HG03354 (cell line): ENCODE measurements at regions not wholly inside any gene's neighbourhood (a gene's known extent, or its start where the extent isn't known, plus 50 kb on each side); places are given as distances from the start of the nearest gene placed in this dataset.
"Not testable (repeated sequence)": the region's sequence is repeated elsewhere in the genome, so short reads cannot be mapped to it uniquely, and the experiment has no call there.

ENCODE experiments used
- ATAC-seq: cut with Tn5 transposase; IDR thresholded peaks from one replicate; pipeline ENCODE4 v1.9.1; 2021; ENCODE audit warnings: mild to moderate bottlenecking; ENCODE audit not compliant: unreplicated experiment, poor library complexity, severe bottlenecking

DNA sequence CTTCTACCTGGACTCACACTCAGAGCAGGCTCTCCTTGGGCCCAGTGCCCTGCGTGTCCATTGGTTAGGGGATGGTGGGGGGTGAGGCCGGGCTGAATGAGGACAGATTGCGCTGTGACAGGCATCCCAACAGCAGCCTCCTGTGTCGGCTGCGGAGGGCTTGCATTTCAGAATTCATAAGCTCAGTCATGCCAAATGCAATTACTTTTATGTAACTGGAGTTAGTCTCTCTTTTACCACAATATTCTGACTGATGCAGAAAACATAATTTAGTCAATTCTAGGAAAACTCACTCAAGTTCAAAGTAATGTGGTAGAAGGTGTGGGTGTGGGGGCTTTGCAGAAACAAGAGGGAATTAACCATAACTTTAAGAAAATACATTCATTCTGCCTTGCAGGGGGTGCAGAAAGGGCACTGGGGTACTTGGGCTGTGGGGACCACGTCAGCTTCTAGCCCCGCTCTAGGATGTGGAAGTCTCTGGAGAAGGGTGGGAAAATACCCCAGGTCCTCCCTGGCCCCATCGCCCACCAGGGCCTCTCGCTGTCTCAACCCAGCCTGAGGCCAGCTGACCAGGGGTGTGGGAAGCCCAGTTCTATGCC lies 257.7 kb downstream of the ADGRD1 start:
- ATAC-seq: no peak

DNA sequence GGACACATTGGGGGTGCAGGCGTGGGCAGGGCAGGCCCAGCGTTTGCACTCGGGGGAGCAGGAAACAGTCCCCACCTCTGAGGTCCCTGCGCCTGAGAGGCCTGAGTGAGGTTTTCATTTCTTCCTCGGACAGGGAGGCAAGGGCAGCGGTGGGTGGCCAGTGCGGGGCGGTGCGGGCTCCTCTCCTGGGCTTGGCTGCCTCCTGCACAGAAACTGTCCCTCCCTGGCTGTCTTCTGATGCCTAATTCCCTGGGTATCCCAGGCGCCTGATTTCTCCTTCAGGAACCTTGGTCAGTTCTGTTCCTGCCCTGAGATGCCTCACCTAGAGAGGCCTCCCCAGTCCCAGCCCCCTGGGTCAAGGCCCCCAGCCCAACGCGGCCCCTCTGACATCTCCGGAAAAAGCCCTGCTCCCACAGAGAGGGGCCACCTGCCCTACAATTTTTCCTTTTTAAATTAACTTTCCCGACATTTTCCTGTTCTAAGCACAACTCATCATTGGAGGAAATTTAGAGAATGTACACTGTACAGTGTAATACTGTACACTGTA lies 260.3 kb downstream of the ADGRD1 start:
- ATAC-seq: no peak

DNA sequence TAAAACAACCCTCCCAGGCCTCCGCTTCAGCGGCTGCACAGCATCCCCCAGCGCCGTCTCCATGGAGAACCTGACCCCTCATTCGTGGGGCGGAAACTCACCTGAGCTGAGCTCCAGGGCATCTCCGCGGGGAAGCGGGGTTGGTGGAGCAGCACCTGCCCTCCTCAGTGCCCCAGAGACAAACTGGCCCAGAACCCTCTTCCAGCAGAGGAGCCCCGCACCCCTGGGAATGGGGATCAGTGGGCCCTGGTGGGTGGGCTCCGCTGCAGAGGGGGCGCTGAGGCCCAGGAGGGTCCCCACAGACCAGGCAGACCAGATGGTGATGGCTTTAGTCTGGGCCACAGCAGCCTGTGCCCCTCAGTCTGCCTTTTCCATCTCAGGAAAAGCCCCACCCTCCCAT lies 261.2 kb downstream of the ADGRD1 start:
- ATAC-seq: not testable (repeated sequence)

DNA sequence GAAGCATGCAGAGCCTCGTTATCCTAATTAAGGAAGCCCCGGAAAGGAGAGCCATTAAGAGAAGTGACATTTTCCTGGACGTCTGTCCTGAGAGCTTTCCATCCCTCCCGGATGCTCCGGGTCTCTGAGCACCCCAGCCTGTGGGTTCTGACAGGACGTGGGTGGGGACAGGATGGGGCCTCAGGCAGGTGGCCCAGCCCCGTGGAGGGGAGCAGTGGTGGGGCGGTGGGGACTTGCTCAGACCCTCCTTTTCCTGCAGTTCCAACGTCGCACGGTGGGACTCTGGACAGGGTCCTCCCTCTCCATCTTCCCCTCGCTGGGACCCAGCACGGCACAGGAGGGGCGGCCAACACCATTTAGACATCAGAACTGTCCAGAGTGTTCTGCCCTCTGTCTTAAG lies 262.9 kb downstream of the ADGRD1 start:
- not testable (repeated sequence) for ATAC-seq

DNA sequence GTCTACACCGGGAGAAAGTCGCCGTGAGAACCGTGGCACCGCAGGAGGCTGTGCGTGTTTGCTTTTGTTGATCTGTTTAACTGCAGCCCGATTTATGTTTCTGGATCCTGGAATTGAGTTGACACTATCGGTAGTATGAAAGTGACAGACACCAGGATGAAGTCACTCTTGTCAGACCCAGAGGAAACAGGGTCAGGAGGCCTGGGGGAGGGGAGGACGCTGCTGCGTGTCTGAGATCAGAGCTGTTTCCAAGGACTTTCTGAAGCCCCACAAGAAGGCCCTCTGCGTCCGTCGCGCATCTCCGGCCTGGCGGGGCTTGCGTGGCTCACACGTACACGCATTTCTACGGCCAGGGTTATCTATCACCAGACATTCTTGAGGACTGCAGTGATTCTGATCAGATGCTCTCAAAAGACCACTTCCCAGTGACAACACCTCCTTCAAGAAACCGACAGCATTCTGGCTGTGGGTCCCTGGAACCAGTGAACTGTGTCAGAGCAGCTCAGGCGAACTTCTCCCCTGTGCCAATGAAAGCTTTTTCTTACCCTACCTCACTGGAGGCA lies 263.4 kb downstream of the ADGRD1 start:
- no peak for ATAC-seq

DNA sequence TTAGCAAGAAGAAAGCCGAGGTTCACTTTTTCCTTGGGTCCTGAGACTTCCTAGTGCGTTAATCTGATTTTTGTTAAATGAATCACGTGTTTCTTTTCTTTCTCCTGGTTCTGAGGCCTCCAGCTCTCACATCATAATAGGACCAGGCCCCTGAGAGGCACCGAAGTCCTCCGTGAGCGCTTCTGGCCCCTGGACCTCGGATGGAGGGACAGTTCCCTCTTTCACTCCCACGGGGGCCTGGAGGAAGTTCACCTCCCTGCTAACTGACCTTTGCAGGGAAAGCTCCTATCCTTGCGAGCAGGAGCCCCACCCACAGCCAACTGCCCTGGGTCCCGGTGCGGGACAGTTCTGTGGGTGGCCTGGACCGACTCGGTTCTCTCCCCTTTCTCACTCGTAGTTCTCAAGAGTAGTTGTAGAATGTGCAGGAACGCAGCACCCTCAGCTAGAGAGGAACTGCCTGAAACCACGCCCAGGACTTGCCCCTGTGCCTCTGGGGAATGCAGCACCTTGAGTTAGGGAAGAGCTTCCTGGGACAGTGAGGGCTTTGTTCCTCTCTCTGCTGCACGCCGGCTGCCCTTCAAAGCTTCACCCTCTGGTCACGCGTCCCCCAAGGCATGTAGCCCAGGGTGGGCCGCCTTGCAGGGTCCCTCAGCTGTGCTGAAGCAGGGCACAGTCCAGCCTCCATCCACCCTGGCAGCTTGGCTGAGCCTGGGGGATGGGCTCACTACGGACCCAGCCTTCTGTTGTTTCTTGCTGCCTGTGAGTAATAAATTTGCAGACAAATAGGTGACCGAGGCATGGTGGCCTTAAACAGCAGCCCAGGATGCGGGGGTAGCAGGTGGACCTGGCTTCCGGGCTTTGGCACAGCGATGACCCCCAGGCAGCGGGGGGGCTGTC lies 264.6 kb downstream of the ADGRD1 start:
- ATAC-seq: no peak

DNA sequence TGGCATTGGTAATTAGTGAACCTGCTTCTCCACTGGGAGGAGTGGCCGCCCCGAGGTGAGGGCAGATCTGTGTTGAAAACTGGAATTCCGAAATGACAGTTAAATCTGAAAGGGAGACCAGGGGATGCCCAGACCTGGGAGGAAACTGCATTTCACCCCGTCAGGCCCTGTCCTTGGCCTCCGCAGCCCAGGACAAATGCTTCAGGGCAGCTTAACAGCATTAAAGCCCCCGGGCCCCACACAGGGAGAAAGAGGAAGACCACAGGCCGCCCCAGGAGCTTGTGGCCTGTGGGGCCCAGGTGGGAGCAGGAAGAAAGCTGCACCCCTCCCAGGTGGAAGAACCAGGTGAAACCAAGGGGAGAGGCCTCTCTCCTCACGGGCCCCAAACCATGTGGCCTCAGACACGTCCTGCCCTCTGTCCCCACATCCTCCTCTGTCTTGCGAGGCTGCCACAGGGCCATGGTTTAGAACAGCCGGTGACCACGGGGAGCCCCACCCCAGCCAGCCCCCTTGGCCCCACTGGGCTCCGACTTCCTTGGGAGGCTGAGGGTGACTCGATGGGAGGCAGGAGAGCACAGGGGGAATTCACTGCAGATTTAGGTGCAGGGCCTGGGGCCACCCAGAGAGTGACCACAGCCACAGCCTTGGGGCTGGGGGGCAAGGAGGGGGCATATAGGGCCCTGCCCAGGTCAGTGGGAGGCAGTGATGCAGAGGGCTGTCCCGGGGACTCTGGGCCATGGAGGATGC lies 265.4 kb downstream of the ADGRD1 start:
- ATAC-seq: no peak

DNA sequence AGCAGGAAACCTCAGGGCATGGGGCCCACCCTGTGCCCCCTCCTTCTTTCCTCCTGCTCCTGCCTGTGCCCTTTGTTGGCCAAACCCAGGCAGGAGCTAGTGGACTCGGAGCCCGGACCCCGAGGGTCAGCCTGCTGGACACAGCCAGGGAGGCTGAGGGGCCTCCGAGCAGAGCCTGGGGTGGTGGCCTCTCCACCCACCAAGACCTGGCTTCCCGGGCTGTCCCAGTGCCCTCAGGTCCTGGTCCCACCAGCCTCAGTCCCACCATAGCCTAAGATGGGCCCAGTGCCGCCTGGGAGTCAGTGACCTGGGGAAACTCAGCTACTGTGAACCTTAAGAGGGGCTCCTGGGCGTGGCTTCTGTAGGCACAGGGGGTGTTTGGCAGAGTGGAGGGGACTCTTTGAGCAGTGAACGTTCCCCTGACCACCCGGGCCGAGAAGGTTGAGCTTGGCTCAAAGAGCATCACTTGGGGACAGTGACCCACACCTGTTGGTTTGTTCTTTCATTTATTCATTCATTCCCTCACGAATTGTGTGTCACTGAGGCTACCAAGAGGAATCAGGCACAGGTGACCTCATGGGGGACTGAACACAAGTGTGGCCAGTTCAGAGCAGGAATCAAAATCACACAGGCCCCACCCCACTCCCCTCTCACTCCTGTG lies 266.1 kb downstream of the ADGRD1 start:
- no peak for ATAC-seq

DNA sequence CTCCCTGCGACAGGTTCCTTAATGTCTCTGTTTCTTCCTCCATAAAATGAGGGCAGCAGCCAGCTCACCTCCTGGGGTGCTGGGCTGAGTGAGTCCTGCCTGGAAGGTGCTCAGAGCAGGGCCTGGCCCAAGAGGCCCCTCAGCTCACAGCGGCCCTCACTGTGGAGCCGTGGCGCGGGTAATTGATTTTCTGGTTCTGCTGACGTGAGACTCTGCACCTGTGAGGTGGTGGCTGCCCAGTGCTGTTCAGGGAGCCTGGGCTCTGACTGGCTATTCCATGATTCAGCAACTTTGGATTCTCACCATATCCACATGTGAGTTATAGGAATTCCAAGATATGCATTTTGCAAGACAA lies 266.6 kb downstream of the ADGRD1 start:
- ATAC-seq: no peak

DNA sequence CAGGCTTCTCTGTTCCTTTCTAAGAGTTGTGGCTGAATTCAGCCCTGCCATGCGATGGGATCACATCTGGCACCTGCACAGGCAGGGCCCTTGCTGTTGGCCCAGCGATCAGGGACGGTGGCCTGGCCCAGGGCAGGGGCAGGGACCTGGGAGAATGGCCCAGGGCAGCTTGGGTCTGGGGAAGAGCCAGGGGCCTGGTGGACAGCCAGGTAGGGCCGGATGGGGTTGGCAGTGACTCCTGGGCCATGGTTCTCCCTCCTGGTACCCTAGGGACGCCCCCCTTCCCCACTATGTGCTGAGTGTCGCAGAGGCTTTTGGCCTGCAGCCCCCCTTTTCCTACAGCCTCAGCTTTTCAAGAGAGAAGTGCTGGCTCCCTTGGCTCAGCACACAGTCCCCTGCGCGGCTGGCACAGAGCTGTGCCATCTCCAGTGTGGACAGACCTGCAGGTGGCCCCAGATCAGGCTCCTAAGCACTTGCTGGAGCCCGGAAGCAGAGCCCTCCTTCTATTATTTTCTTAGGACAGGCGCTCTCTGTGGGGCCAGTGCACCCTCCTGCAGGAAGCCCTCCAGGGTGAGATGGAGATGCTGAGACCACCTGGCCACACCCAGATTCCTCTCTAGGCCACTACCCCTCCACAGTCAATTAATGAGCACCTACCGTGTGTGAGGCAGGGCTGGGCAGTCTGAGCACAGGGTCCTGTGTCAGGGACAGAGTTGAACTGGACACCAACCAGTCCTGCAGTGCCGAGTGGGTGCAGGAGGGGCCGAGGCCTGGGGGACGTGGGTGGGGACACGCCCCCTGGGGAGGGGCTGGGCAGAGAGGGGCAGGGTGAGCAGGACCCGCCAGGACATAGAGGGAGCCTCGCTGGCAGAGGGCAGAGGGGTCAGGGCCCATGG lies 267.6 kb downstream of the ADGRD1 start:
- ATAC-seq: no peak

DNA sequence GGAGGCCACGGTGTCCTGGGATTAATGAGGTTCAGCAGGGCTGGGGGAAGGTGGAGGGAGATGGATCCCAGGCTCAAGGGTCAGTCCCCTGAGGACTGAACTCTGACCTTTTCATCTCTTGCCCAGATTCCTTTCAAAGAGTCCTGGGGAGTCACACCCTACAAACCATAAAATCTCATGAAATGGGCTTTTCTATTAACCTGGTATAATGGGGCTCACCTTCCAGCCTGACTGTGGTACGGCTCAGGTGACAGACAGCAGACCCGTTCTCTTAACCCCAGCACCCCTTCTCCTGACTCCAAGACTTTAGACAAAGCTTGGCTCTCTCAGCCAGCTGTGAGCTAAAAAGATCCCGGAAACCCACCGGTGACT lies 268.2 kb downstream of the ADGRD1 start:
- no peak for ATAC-seq

DNA sequence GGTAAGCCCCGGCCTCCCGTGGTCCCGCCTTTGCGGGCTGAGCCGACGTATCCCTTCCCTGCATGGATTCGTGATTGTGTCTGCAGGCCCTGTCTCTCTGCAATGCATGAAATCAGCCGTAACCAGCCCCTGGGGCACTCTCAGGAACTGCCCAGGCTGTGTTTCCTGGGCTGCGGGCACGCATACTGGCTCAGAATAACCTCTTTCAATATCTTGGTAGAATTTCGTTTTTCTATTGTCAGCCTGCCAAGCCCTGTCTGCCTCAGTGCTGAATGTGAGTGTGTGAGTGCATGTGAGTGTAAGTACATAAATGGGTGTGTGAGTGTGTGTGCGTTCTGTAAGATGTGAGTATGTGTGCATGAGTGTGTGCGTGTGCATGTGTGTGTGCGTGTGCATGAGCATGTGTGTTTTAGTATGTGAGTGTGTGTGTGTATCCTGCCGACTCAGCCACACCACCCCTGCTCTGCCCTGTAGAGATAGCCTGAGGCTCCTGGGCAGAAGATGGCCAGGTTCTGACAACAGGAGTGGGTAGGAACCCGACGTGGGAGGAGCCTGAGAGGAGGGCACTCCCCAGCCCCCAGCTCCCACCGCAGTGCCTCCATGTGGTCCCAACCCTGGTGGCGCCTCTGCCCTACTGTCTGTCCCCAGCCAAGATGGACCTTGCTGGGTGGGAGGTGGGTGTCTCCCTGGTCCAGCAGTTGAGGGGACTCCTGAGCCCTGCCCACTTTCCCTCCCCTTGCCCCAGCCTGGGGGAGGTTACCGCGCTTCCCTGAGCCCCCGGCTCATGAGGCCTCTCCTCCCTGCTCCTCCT lies 268.8 kb downstream of the ADGRD1 start:
- peak; percentile 53 for ATAC-seq

DNA sequence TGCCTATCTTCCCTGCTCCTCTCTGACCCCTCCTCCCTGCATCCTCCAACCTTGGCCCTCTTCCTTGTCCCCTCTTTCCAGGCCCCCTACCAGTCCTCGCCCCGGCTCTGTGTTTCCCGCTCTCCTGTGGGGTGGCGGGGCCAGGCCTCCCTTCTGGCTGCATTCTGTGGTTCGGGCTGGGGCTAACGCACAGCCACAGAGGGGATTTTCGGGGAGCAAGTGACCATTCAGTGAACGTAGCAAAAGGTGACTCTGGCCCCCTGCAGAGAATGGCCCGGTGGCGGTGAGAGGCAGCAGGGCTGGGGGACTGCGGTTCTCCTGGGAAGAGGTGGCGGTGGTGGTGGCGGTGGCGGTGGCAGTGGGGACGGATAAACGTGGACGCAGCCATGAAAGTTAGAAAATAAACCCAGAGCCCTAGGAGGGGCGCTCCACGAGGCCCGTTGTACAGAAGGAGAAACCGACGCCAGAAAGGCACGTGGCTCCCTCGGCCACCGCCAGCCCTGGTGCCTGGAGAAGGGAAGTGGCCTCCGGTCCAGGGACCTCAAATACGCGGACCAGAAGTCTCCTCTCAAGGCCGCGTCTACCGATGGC lies 269.6 kb downstream of the ADGRD1 start:
- ATAC-seq: no peak

DNA sequence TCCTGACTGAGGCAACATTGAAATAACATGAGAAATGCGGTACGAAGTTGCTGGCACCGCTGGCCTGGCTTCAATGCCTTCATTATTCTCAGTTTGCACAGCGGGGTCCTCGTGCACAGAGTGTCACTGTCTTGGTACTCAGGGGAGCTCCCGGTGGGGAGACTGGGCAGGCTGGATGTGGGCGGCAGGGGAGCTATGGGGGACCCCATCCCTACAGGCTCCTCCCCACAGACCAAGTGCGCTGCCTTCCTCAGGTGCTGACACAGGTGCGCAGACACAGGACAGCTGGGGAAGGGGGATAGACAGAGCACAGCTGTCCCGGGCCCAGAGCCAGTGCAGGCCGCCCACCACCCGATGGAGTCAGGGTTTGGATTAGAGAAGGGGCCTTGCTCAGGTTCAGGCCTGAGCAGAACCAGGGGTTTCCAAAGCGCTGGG lies 270.1 kb downstream of the ADGRD1 start:
- ATAC-seq: no peak

DNA sequence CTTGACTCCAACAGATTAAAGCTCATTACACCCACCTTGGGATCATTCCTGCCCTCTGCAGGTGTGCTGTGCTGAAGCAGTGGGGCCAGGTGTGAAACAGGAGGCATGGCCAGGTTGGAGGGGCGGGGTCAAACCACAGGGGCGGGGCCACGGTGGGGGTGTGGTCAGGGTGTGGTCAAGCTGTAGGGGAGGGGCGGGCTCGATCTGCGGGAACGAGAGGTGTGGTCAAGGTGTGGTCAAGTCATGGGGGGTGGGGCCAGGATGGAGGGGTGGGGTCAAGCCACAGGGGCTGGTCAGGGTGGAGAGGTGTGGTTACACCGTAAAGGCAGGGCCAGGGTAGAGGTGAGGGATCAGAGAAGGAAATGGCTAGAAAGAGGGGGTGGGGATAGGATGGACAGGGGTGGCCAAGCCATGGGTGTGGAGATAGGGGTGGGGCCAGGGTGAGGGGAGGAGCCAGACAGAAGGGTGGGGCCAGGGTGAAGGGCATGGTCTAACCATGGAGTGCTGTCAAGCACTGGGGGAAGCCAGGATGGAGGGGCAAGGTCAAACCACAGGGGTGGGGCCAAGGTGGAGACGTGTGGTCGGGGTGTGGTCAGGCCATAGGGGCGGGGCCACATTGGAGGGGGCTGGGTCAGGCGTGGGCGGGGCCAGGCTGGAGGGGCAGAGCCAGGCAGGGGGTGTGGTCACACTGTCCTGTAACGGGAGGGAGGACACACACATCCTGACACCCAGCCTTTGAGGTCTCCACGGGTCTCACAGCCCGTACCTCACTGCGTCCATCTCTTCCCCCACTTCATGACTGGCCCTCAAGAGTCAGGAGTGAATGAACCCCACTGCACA lies 270.7 kb downstream of the ADGRD1 start:
- not testable (repeated sequence) for ATAC-seq

DNA sequence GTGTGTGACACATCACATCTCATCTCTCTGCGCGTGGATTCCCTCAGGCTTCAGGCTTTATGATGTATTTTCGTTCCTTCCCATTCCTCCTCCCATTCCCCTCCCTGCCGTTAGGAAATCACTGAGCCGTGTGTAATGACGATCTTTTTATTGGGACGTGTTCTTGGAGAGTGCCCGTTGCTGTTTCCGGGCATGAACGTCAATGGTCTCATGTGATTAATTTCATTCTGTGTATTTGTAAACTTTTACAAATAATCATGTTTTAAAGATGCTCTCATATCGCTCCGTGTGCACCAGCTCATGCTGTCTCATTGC lies 271.3 kb downstream of the ADGRD1 start:
- ATAC-seq: not testable (repeated sequence)
